Neuronal stem cell (in vitro differentiated cells): ENCODE measurements at regions not wholly inside any gene's neighbourhood (a gene's known extent, or its start where the extent isn't known, plus 50 kb on each side); places are given as distances from the start of the nearest gene placed in this dataset.
"Not testable (repeated sequence)": the region's sequence is repeated elsewhere in the genome, so short reads cannot be mapped to it uniquely, and the experiment has no call there.

Source experiments
- DNase-seq: peaks from one replicate; pipeline ENCODE4 v3.0.0-alpha.2; 2013; ENCODE audit warnings: low spot score
- H2AFZ ChIP-seq: one replicate; pipeline ENCODE4 v1.6.1; 2013; ENCODE audit warnings: mild to moderate bottlenecking, low read length, inconsistent platforms
- H2AK5ac ChIP-seq: 2 replicates; pipeline ENCODE4 v1.6.1; 2013; ENCODE audit warnings: low read depth, mild to moderate bottlenecking, inconsistent platforms, low read length, moderate library complexity, mixed read lengths
- H2BK120ac ChIP-seq: 2 replicates; pipeline ENCODE4 v1.6.1; 2013; ENCODE audit warnings: low read depth, mild to moderate bottlenecking, inconsistent platforms, low read length, moderate library complexity, mixed read lengths
- H2BK12ac ChIP-seq: one replicate; pipeline ENCODE4 v1.6.1; 2013; ENCODE audit warnings: low read length, inconsistent platforms
- H2BK15ac ChIP-seq: 2 replicates; pipeline ENCODE4 v1.6.1; 2013; ENCODE audit warnings: mild to moderate bottlenecking, low read length, inconsistent platforms, mixed read lengths
- H2BK5ac ChIP-seq: one replicate; pipeline ENCODE4 v1.6.1; 2013; ENCODE audit warnings: inconsistent platforms, mild to moderate bottlenecking, low read length, moderate library complexity
- H3K14ac ChIP-seq: one replicate; pipeline ENCODE4 v1.6.1; 2013; ENCODE audit warnings: low read length, inconsistent platforms
- H3K18ac ChIP-seq: 2 replicates; pipeline ENCODE4 v1.6.1; 2013; ENCODE audit warnings: low read length, inconsistent platforms
- H3K23ac ChIP-seq: 2 replicates; pipeline ENCODE4 v1.6.1; 2013; ENCODE audit warnings: low read depth, mild to moderate bottlenecking, mixed read lengths, low read length, inconsistent platforms; ENCODE audit not compliant: poor library complexity
- H3K27ac ChIP-seq: replicated peaks from 3 replicates; pipeline ENCODE4 v1.5.1; 2013; ENCODE audit warnings: low read length, inconsistent platforms
- H3K27me3 ChIP-seq, 3 experiments: 2 replicates each; pipeline ENCODE4 v1.6.1; 2013; ENCODE audit warnings: low read length in 3 of 3, mild to moderate bottlenecking in 2 of 3, inconsistent platforms in 1 of 3, low read depth in 1 of 3, mixed read lengths in 1 of 3, moderate library complexity in 1 of 3; ENCODE audit not compliant: control insufficient read depth in 3 of 3, insufficient read depth in 3 of 3
- H3K36me3 ChIP-seq, 2 donors: replicated peaks in 1 of 2; 2 replicates each; pipeline ENCODE4 v1.6.1; 2013; ENCODE audit warnings: low read length in 2 of 2; ENCODE audit not compliant: control insufficient read depth in 2 of 2, insufficient read depth in 2 of 2
- H3K4ac ChIP-seq: 2 replicates; pipeline ENCODE4 v1.6.1; 2013; ENCODE audit warnings: inconsistent platforms, mild to moderate bottlenecking, low read length, moderate library complexity
- H3K4me1 ChIP-seq, 2 donors: 1 replicate in 1 of 2; 2 replicates in 1 of 2; pipeline ENCODE4 v1.6.1; 2013; ENCODE audit warnings: low read length in 2 of 2, low read depth in 1 of 2; ENCODE audit not compliant: control insufficient read depth in 2 of 2, insufficient read depth in 1 of 2
- H3K4me2 ChIP-seq: one replicate; pipeline ENCODE4 v1.6.1; 2013; ENCODE audit warnings: mild to moderate bottlenecking, low read length, inconsistent platforms; ENCODE audit not compliant: insufficient read depth, poor library complexity, severe bottlenecking
- H3K4me3 ChIP-seq, 2 donors: 2 replicates each; pipeline ENCODE4 v1.5.1; 2013; ENCODE audit warnings: low read length in 2 of 2, mild to moderate bottlenecking in 2 of 2, inconsistent platforms in 1 of 2, moderate library complexity in 1 of 2
- H3K79me1 ChIP-seq: one replicate; pipeline ENCODE4 v1.6.1; 2013; ENCODE audit warnings: low read depth, mild to moderate bottlenecking, inconsistent platforms, low read length, moderate library complexity
- H3K9ac ChIP-seq: one replicate; pipeline ENCODE4 v1.6.1; 2013; ENCODE audit warnings: mild to moderate bottlenecking, low read depth, low read length, inconsistent platforms; ENCODE audit not compliant: poor library complexity
- H3K9me3 ChIP-seq, 2 donors: replicated peaks in 1 of 2; 2 replicates each; pipeline versions ENCODE3 to v1.6.1; 2013; ENCODE audit warnings: low read length in 2 of 2, mild to moderate bottlenecking in 2 of 2, inconsistent platforms in 1 of 2, low read depth in 1 of 2, mixed read lengths in 1 of 2, moderate library complexity in 1 of 2; ENCODE audit not compliant: control insufficient read depth in 2 of 2, insufficient read depth in 1 of 2
- H4K8ac ChIP-seq: one replicate; pipeline ENCODE4 v1.6.1; 2013; ENCODE audit warnings: low read depth, mild to moderate bottlenecking, inconsistent platforms, low read length, moderate library complexity
- H4K91ac ChIP-seq: one replicate; pipeline ENCODE4 v1.6.1; 2013; ENCODE audit warnings: low read length, low read depth, mild to moderate bottlenecking, inconsistent platforms; ENCODE audit not compliant: poor library complexity
- WGBS, 2 donors: extraction: QIAGEN DNeasy Blood & Tissue Kit; methylation state at CpG; one replicate each; pipeline ENCODE4 v1.1.7; 2013; ENCODE audit warnings: missing lambda C conversion rate in 2 of 2, mixed read lengths in 1 of 2; ENCODE audit not compliant: insufficient read length in 2 of 2, insufficient replicate concordance in 1 of 2; ENCODE audit errors: extremely low coverage in 2 of 2; 5-methylcytosine and 5-hydroxymethylcytosine counted together

GRCh38 chr2:150249735-150250134 is 237.7 kb downstream of the RND3 start:
- H3K23ac ChIP-seq, H2BK120ac ChIP-seq, H2AK5ac ChIP-seq, DNase-seq, H2BK12ac ChIP-seq, H3K4me2 ChIP-seq, H3K18ac ChIP-seq, H3K4ac ChIP-seq, H3K27me3 ChIP-seq, H3K14ac ChIP-seq, H3K36me3 ChIP-seq, H2AFZ ChIP-seq, H3K4me1 ChIP-seq, H3K4me3 ChIP-seq, H4K8ac ChIP-seq, H2BK5ac ChIP-seq, H3K9me3 ChIP-seq, H3K9ac ChIP-seq, H3K27ac ChIP-seq, H2BK15ac ChIP-seq, H3K79me1 ChIP-seq, H4K91ac ChIP-seq: not testable (repeated sequence)
- WGBS, 2 donors = no CpG with 5 or more reads among the region's 1 CpG

GRCh38 chr2:150247481-150247880 is 240.0 kb downstream of the RND3 start:
- Histone ChIP-seq H3K27me3 (no peaks in the 10 kb centered on the region), H3K4me2 (no peak overlapping the region), H3K9ac (no peak overlapping the region), H3K4ac (no peak overlapping the region), H3K9me3 (peaks cover 0 to 5% of the 10 kb centered on the region in 2 donors), H3K14ac (no peak overlapping the region), H4K91ac (no peak overlapping the region), H4K8ac (no peak overlapping the region), H3K23ac (no peak overlapping the region), H3K79me1 (no peaks in the 10 kb centered on the region), H2BK5ac (no peak overlapping the region), H3K4me1 (no peaks in the 10 kb centered on the region), H2BK15ac (no peak overlapping the region), H2AFZ (no peak overlapping the region), H3K36me3 (no peaks in the 10 kb centered on the region), H3K18ac (no peak overlapping the region), H2BK120ac (no peak overlapping the region), H3K4me3 (no peak overlapping the region), H2AK5ac (no peak overlapping the region), H2BK12ac (no peak overlapping the region), H3K27ac (no peak overlapping the region)
- DNase-seq = no peak
- no CpG with 5 or more reads among the region's 1 CpG for WGBS, 2 donors

GRCh38 chr2:150234787-150235446 is 252.6 kb downstream of the RND3 start:
- Histone ChIP-seq H3K4me3 (no peak overlapping the region), H3K4me2 (no peak overlapping the region), H4K8ac (no peak overlapping the region), H3K9ac (no peak overlapping the region), H3K14ac (no peak overlapping the region), H2BK15ac (no peak overlapping the region), H3K18ac (no peak overlapping the region), H3K27ac (no peak overlapping the region), H3K23ac (no peak overlapping the region), H3K4me1 (no peaks in the 10 kb centered on the region), H3K9me3 (no peaks in the 10 kb centered on the region), H2BK12ac (no peak overlapping the region), H2AFZ (no peak overlapping the region), H4K91ac (no peak overlapping the region), H3K4ac (no peak overlapping the region), H3K36me3 (no peaks in the 10 kb centered on the region), H2BK5ac (no peak overlapping the region), H2AK5ac (no peak overlapping the region), H3K27me3 (no peaks in the 10 kb centered on the region), H2BK120ac (no peak overlapping the region), H3K79me1 (no peaks in the 10 kb centered on the region)
- WGBS, 2 donors = no CpG with 5 or more reads among the region's 7 CpGs
- no peak for DNase-seq

DNA sequence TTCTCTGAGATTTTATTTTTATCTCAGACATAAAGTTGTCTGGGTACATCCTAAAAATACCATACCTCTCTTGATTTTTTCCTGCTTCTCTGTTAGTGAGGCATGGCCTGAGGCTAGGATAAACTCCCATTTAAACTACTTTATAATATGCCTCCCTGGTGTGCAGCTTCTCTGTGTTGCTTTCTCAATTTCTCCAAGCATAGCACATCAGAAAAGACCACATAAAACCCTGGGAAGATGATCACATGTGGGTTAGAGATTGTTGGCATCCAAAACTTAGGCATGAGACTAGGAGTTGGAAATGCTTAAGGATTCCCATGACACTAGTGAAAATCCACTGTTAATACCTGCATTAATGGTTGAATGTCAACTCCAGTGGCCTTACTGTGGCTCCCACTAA is 254.6 kb downstream of the RND3 start:
- Histone ChIP-seq H3K27ac (no peak overlapping the region), H3K36me3 (no peaks in the 10 kb centered on the region), H3K23ac (no peak overlapping the region), H3K4me1 (no peaks in the 10 kb centered on the region), H3K14ac (no peak overlapping the region), H3K79me1 (no peaks in the 10 kb centered on the region), H3K4ac (no peak overlapping the region), H3K18ac (no peak overlapping the region), H2BK15ac (no peak overlapping the region), H3K4me3 (no peak overlapping the region), H2AFZ (no peak overlapping the region), H3K4me2 (no peak overlapping the region), H3K9ac (no peak overlapping the region), H2BK5ac (no peak overlapping the region), H4K8ac (no peak overlapping the region), H2AK5ac (no peak overlapping the region), H3K9me3 (no peaks in the 10 kb centered on the region), H4K91ac (no peak overlapping the region), H3K27me3 (no peaks in the 10 kb centered on the region), H2BK120ac (no peak overlapping the region), H2BK12ac (no peak overlapping the region)
- no peak for DNase-seq
